COLO829 (cell line): ENCODE measurements at regions not wholly inside any gene's neighbourhood (a gene's known extent, or its start where the extent isn't known, plus 50 kb on each side); places are given as distances from the start of the nearest gene placed in this dataset.

Experiments used
- DNase-seq: peaks from one replicate; pipeline ENCODE4 v3.0.0; 2012; ENCODE audit warnings: low spot score

GRCh38 chr3:180543877-180544276 lies 58.1 kb upstream of the TTC14 start:
- DNase-seq: no peak

- no peak for DNase-seq
These were observed 55.1 kb upstream of the TTC14 start for GRCh38 chr3:180546863-180547262.

- no peak for DNase-seq
These were observed 53.9 kb upstream of the TTC14 start for GRCh38 chr3:180548050-180548449.
